ENCODE measurements at regions not wholly inside any gene's neighbourhood (a gene's known extent, or its start where the extent isn't known, plus 50 kb on each side); places are given as distances from the start of the nearest gene placed in this dataset.

DNA sequence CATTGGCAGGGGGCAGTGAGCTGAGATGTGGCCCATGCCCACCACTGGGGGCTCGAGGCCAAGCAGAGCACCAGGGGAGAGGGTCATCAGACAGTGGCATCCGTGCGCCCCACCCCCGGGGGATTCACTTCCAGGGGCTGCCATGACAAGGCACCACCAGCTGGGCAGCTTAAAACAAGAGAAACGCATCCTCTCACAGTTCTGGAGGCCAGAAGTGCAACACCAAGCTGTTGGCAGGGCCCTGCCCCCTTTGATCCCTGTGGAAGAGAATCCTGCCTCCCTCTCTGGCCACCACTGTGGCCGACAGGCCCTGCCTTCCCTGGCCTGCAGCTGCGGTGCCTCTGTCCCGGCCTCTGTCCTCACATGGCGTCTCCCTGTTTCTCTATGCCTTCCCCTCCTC is 187.7 kb upstream of the ID2 start (continued):
- TF ChIP-seq, protein P1, sequence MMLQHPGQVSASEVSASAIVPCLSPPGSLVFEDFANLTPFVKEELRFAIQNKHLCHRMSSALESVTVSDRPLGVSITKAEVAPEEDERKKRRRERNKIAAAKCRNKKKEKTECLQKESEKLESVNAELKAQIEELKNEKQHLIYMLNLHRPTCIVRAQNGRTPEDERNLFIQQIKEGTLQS (IDR thresholded peaks at IDR 0.05) = no peak
- TF ChIP-seq GABPA (IDR thresholded peaks at IDR 0.05 in 1 of 2, conservative IDR thresholded peaks at IDR 0.05 in 1 of 2) = no peak
- no peak for TF ChIP-seq JUND (IDR thresholded peaks at IDR 0.05)
- TF ChIP-seq, protein P2, sequence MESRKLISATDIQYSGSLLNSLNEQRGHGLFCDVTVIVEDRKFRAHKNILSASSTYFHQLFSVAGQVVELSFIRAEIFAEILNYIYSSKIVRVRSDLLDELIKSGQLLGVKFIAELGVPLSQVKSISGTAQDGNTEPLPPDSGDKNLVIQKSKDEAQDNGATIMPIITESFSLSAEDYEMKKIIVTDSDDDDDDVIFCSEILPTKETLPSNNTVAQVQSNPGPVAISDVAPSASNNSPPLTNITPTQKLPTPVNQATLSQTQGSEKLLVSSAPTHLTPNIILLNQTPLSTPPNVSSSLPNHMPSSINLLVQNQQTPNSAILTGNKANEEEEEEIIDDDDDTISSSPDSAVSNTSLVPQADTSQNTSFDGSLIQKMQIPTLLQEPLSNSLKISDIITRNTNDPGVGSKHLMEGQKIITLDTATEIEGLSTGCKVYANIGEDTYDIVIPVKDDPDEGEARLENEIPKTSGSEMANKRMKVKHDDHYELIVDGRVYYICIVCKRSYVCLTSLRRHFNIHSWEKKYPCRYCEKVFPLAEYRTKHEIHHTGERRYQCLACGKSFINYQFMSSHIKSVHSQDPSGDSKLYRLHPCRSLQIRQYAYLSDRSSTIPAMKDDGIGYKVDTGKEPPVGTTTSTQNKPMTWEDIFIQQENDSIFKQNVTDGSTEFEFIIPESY (IDR thresholded peaks at IDR 0.05) = no peak
- TF ChIP-seq HNF4G (IDR thresholded peaks at IDR 0.05) = no peak

DNA sequence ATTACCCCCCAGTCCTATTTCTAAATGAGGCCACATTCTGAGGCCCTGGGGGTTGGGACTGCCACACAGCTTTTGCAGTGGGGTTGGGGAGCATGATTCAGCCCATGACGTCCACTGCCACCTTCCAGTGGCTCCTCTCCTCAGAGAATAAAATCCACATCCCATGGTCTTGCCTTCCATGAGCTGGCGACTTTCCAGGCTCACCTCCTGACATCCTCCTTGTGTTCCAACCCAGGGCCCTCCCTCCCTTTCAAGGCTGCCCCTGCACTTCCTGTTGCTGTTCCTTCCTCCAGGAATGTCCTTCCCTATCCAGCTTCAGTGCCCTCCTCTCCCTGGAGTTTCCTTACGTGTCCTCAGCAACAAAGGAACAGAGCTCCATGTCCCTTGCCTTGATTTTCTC is 187.3 kb upstream of the ID2 start:
- 82% methylated on average over 3 of the region's 3 CpGs for WGBS
- Histone ChIP-seq H3K4me1 (ENCODE audit: control insufficient read depth in 4 of 4, insufficient read depth in 4 of 4, low read length in 3 of 4) (peaks cover 4 to 22% (median 10%) of the 10 kb centered on the region in 4 donors), H3K4me3 (ENCODE audit: low read depth in 1 of 3, low read length in 3 of 3) (no peak overlapping the region), H3K27me3 (ENCODE audit: control insufficient read depth in 4 of 4, insufficient read depth in 4 of 4, low read length in 3 of 4) (no peaks in the 10 kb centered on the region), H3K9ac (ENCODE audit: low read depth in 1 of 2, low read length in 2 of 2) (no peak overlapping the region), H3K36me3 (ENCODE audit: control insufficient read depth in 4 of 4, insufficient read depth in 3 of 4, low read depth in 1 of 4, low read length in 3 of 4) (no peaks in the 10 kb centered on the region), H3K9me3 (ENCODE audit: control insufficient read depth in 4 of 4, low read length in 3 of 4) (no peaks in the 10 kb centered on the region), H3K27ac (ENCODE audit: low read depth in 1 of 2, low read length in 2 of 2) (no peak overlapping the region)
- no peak for DNase-seq (ENCODE audit: low spot score)
- TF ChIP-seq GABPA (IDR thresholded peaks at IDR 0.05 in 1 of 2, conservative IDR thresholded peaks at IDR 0.05 in 1 of 2) = no peak
- TF ChIP-seq RAD21 (IDR thresholded peaks at IDR 0.05) = peak in 1 of 2 donors; percentile 34
- TF ChIP-seq, protein P2 (IDR thresholded peaks at IDR 0.05) = no peak
- peak; percentile 34 for TF ChIP-seq SP1 (IDR thresholded peaks at IDR 0.05)
- TF ChIP-seq NR2F2 (IDR thresholded peaks at IDR 0.05) = peak; percentile 76
- TF ChIP-seq HNF4G (IDR thresholded peaks at IDR 0.05) = no peak

DNA sequence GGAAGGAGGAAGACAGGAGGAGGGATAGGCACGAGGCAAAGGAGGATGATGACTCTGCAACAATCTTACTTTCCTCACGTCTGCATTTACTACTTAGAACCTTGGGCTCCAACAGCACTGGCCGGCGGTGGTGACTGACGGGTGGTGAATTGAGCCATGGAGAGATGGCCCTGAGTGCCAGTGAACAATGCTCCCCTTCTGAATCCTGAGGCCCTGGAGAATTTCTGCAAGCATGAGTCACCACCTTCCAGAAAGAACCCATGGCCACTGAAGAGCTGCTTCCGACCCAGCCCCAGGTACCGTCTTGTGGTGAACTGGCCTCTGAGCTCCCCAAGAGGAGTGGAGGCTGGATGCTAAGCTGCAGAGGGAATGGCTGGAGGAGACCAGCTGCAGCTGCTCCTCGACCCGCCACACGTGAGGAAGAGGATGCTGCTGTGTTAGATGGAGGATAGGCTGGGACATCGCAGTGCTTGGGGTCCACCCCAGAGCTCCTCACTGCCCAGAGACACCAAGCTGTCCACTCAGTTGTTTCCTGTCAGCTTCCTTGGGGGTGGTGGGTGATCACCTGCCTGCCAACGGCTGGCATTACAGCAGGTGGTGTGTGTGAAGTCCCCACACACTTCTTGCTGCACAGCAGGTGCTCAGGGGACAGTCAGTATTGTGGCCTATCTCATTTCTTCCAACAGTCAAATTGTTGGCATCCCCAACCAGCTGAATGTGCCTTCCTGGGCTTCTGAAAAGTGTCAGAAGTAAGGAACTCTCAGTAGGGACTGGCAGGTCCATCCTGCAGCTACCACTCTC is 186.5 kb upstream of the ID2 start:
- Histone ChIP-seq H3K27ac (ENCODE audit: low read depth in 1 of 2, low read length in 2 of 2) (no peak overlapping the region), H3K4me1 (ENCODE audit: control insufficient read depth in 4 of 4, insufficient read depth in 4 of 4, low read length in 3 of 4) (peaks cover 5 to 30% (median 14%) of the 10 kb centered on the region in 4 donors), H3K9me3 (ENCODE audit: control insufficient read depth in 4 of 4, low read length in 3 of 4) (no peaks in the 10 kb centered on the region), H3K4me3 (ENCODE audit: low read depth in 1 of 3, low read length in 3 of 3) (no peak overlapping the region), H3K27me3 (ENCODE audit: control insufficient read depth in 4 of 4, insufficient read depth in 4 of 4, low read length in 3 of 4) (no peaks in the 10 kb centered on the region), H3K9ac (ENCODE audit: low read depth in 1 of 2, low read length in 2 of 2) (no peak overlapping the region), H3K36me3 (ENCODE audit: control insufficient read depth in 4 of 4, insufficient read depth in 3 of 4, low read depth in 1 of 4, low read length in 3 of 4) (no peaks in the 10 kb centered on the region)
- WGBS = 92% methylated on average over 12 of the region's 12 CpGs
- no peak for DNase-seq (ENCODE audit: low spot score)
- no peak for TF ChIP-seq RXRA (IDR thresholded peaks at IDR 0.05)
- TF ChIP-seq, protein P3, sequence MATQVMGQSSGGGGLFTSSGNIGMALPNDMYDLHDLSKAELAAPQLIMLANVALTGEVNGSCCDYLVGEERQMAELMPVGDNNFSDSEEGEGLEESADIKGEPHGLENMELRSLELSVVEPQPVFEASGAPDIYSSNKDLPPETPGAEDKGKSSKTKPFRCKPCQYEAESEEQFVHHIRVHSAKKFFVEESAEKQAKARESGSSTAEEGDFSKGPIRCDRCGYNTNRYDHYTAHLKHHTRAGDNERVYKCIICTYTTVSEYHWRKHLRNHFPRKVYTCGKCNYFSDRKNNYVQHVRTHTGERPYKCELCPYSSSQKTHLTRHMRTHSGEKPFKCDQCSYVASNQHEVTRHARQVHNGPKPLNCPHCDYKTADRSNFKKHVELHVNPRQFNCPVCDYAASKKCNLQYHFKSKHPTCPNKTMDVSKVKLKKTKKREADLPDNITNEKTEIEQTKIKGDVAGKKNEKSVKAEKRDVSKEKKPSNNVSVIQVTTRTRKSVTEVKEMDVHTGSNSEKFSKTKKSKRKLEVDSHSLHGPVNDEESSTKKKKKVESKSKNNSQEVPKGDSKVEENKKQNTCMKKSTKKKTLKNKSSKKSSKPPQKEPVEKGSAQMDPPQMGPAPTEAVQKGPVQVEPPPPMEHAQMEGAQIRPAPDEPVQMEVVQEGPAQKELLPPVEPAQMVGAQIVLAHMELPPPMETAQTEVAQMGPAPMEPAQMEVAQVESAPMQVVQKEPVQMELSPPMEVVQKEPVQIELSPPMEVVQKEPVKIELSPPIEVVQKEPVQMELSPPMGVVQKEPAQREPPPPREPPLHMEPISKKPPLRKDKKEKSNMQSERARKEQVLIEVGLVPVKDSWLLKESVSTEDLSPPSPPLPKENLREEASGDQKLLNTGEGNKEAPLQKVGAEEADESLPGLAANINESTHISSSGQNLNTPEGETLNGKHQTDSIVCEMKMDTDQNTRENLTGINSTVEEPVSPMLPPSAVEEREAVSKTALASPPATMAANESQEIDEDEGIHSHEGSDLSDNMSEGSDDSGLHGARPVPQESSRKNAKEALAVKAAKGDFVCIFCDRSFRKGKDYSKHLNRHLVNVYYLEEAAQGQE (IDR thresholded peaks at IDR 0.05) = no peak
- TF ChIP-seq, protein P4, sequence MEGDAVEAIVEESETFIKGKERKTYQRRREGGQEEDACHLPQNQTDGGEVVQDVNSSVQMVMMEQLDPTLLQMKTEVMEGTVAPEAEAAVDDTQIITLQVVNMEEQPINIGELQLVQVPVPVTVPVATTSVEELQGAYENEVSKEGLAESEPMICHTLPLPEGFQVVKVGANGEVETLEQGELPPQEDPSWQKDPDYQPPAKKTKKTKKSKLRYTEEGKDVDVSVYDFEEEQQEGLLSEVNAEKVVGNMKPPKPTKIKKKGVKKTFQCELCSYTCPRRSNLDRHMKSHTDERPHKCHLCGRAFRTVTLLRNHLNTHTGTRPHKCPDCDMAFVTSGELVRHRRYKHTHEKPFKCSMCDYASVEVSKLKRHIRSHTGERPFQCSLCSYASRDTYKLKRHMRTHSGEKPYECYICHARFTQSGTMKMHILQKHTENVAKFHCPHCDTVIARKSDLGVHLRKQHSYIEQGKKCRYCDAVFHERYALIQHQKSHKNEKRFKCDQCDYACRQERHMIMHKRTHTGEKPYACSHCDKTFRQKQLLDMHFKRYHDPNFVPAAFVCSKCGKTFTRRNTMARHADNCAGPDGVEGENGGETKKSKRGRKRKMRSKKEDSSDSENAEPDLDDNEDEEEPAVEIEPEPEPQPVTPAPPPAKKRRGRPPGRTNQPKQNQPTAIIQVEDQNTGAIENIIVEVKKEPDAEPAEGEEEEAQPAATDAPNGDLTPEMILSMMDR (IDR thresholded peaks at IDR 0.05; ENCODE audit: low read depth, low read length, missing input control) = no peak
- TF ChIP-seq, protein P5, sequence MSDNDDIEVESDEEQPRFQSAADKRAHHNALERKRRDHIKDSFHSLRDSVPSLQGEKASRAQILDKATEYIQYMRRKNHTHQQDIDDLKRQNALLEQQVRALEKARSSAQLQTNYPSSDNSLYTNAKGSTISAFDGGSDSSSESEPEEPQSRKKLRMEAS (IDR thresholded peaks at IDR 0.05) = no peak
- no peak for TF ChIP-seq YY1 (IDR thresholded peaks at IDR 0.05)
- TF ChIP-seq HNF4A (conservative IDR thresholded peaks at IDR 0.05) = no peak
- no peak for TF ChIP-seq TAF1 (conservative IDR thresholded peaks at IDR 0.05)
- TF ChIP-seq SP1 (IDR thresholded peaks at IDR 0.05) = no peak
- TF ChIP-seq, protein P1 (IDR thresholded peaks at IDR 0.05) = no peak
- TF ChIP-seq GABPA (IDR thresholded peaks at IDR 0.05 in 1 of 2, conservative IDR thresholded peaks at IDR 0.05 in 1 of 2) = no peak
- TF ChIP-seq, protein P2 (IDR thresholded peaks at IDR 0.05) = no peak
- TF ChIP-seq FOXA2 (IDR thresholded peaks at IDR 0.05) = no peak
